ENCODE measurements at regions not wholly inside any gene's neighbourhood (a gene's known extent, or its start where the extent isn't known, plus 50 kb on each side); places are given as distances from the start of the nearest gene placed in this dataset.

DNA sequence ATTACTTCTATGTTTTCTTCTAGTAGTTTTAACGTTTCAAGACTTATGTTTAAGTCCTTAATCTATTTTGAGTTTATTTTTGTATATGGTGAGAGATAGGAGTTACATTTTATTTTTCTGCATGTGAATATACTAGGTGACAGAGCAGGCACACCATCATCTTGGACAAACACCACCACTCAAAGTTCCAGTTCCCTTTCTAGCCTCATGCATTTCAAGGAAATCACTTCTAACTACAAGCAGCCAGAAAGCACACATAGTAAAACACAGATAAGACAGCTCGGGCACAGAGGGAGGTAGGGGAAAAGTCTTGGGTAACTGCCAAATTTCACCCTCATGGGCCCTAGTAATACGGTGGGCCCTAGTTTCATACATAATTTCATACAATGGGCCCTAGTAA, 609.4 kb upstream of the HS3ST5 start:
- no peak for TF ChIP-seq POLR2AphosphoS5 (IDR thresholded peaks at IDR 0.05; ENCODE audit: low read depth)
- TF ChIP-seq, protein P1, sequence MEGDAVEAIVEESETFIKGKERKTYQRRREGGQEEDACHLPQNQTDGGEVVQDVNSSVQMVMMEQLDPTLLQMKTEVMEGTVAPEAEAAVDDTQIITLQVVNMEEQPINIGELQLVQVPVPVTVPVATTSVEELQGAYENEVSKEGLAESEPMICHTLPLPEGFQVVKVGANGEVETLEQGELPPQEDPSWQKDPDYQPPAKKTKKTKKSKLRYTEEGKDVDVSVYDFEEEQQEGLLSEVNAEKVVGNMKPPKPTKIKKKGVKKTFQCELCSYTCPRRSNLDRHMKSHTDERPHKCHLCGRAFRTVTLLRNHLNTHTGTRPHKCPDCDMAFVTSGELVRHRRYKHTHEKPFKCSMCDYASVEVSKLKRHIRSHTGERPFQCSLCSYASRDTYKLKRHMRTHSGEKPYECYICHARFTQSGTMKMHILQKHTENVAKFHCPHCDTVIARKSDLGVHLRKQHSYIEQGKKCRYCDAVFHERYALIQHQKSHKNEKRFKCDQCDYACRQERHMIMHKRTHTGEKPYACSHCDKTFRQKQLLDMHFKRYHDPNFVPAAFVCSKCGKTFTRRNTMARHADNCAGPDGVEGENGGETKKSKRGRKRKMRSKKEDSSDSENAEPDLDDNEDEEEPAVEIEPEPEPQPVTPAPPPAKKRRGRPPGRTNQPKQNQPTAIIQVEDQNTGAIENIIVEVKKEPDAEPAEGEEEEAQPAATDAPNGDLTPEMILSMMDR (conservative IDR thresholded peaks at IDR 0.05; ENCODE audit: low read depth in 2 of 2), result no peak

Data from GM23338 (cell line).